ENCODE measurements at regions not wholly inside any gene's neighbourhood (a gene's known extent, or its start where the extent isn't known, plus 50 kb on each side); places are given as distances from the start of the nearest gene placed in this dataset.
"Not testable (repeated sequence)": the region's sequence is repeated elsewhere in the genome, so short reads cannot be mapped to it uniquely, and the experiment has no call there.

GRCh38 chr18:46229641-46230040 lies 125.5 kb downstream of the HAUS1 start:
- not testable (repeated sequence) for DNase-seq

- no peak for DNase-seq
Measured at GRCh38 chr18:46236156-46236555, 132.0 kb downstream of the HAUS1 start.

- no peak for DNase-seq
Measured at GRCh38 chr18:46237891-46238290, 133.7 kb downstream of the HAUS1 start.

- DNase-seq = no peak
Measured at GRCh38 chr18:46239549-46239948, 135.4 kb downstream of the HAUS1 start.

GRCh38 chr18:46239998-46240397 lies 135.8 kb downstream of the HAUS1 start:
- DNase-seq = no peak

- not testable (repeated sequence) for DNase-seq
Measured at GRCh38 chr18:46241393-46241792, 137.2 kb downstream of the HAUS1 start.

- no peak for DNase-seq
Measured at GRCh38 chr18:46242183-46242582, 138.0 kb downstream of the HAUS1 start.

- DNase-seq = no peak
Measured at GRCh38 chr18:46243095-46243494, 138.9 kb downstream of the HAUS1 start.

GRCh38 chr18:46243673-46244072 lies 139.5 kb downstream of the HAUS1 start:
- no peak for DNase-seq

- DNase-seq = no peak
Measured at GRCh38 chr18:46246101-46246500, 141.9 kb downstream of the HAUS1 start.

GRCh38 chr18:46247942-46248341 lies 143.8 kb downstream of the HAUS1 start:
- DNase-seq = no peak

GRCh38 chr18:46250084-46250811 lies 146.1 kb downstream of the HAUS1 start:
- DNase-seq = peak in 1 of 2 experiments; percentile 55

- no peak for DNase-seq
Measured at GRCh38 chr18:46250812-46251173, 146.6 kb downstream of the HAUS1 start.

GRCh38 chr18:46252759-46253158 lies 148.6 kb downstream of the HAUS1 start:
- no peak for DNase-seq

GRCh38 chr18:46253498-46253897 lies 149.3 kb downstream of the HAUS1 start:
- no peak for DNase-seq

- DNase-seq = no peak
Measured at GRCh38 chr18:46256078-46256477, 151.9 kb downstream of the HAUS1 start.

GRCh38 chr18:46257366-46257765 lies 153.2 kb downstream of the HAUS1 start:
- no peak for DNase-seq

GRCh38 chr18:46260016-46260878 lies 156.1 kb downstream of the HAUS1 start:
- no peak for DNase-seq

- no peak for DNase-seq
Measured at GRCh38 chr18:46260879-46261143, 156.6 kb downstream of the HAUS1 start.

GRCh38 chr18:46261799-46262198 lies 157.6 kb downstream of the HAUS1 start:
- DNase-seq = no peak

- no peak for DNase-seq
Measured at GRCh38 chr18:46262856-46263255, 158.7 kb downstream of the HAUS1 start.

GRCh38 chr18:46264255-46264654 lies 160.1 kb downstream of the HAUS1 start:
- DNase-seq = no peak

GRCh38 chr18:46265196-46266156 lies 161.3 kb downstream of the HAUS1 start:
- DNase-seq = no peak

Measured in stimulated activated CD4-positive, alpha-beta T cell treated with anti-CD3 and anti-CD28 coated beads, Interleukin-4, amount 100 ng/mL, for 4 hours (primary cell).